GM12878 (cell line): ENCODE measurements at regions not wholly inside any gene's neighbourhood (a gene's known extent, or its start where the extent isn't known, plus 50 kb on each side); places are given as distances from the start of the nearest gene placed in this dataset.

ENCODE experiments used
- ATAC-seq: fragments of 200-7000 bp; cut with Tn5 transposase; 3 replicates; pipeline ENCODE4 v1.9.1; 2020; ENCODE audit warnings: mild to moderate bottlenecking, moderate library complexity
- BruUV-seq: library from RNA; stranded (reverse); fragments of 400-500 nt; replicated peaks from 2 replicates; lab custom pipeline; 2021; lab: Mats Ljungman, UMichigan
- CTCF ChIA-PET: fragments of 300-600 bp; sonication (Branson Sonifier 250); formaldehyde crosslinking; extraction: SDS; loops from one replicate; lab custom pipeline; 2021; ENCODE audit warnings: inconsistent platforms; lab: Yijun Ruan, JAX
- POLR2A ChIA-PET: fragments of 350-600 bp; formaldehyde crosslinking; extraction: SDS; loops from one replicate; lab custom pipeline; 2021; ENCODE audit warnings: inconsistent platforms; lab: Charles Lee
- RAD21 ChIA-PET: fragments of 300-600 bp; sonication (Branson Sonifier 250); formaldehyde crosslinking; loops from one replicate; lab custom pipeline; 2023; ENCODE audit warnings: antibody characterized with exemption; ENCODE audit not compliant: unreplicated experiment; lab: Charles Lee
- SMC1A ChIA-PET: fragments of 300-600 bp; sonication (Branson Sonifier 250); formaldehyde crosslinking; loops from one replicate; lab custom pipeline; 2023; ENCODE audit not compliant: unreplicated experiment, uncharacterized antibody; lab: Charles Lee
- DNase-seq: peaks from one replicate; pipeline ENCODE4 v3.0.0-alpha.2; 2011; ENCODE audit warnings: low read depth, low spot score
- FAIRE-seq: peaks from 3 replicates; lab custom pipeline; 2011; peaks lifted over from hg19 to GRCh38; lab: Jason Lieb, UNC
- H2AFZ ChIP-seq: 2 replicates; pipeline ENCODE4 v1.6.0; 2011; ENCODE audit warnings: low read depth, low read length, control low read depth; ENCODE audit not compliant: control insufficient read depth
- H3K27ac ChIP-seq: 2 replicates; pipeline ENCODE4 v1.5.1; 2011; ENCODE audit warnings: control low read depth; ENCODE audit not compliant: control insufficient read depth, insufficient read depth
- H3K27me3 ChIP-seq, 2 experiments: replicated peaks in 1 of 2; 2 replicates each; pipeline versions ENCODE4 v1.6.0 to v1.6.1; 2011; ENCODE audit warnings: low read length in 1 of 2; ENCODE audit not compliant: control insufficient read depth in 2 of 2, insufficient read depth in 2 of 2
- H3K36me3 ChIP-seq, 2 experiments: 2 replicates each; pipeline ENCODE4 v1.5.1; 2011; ENCODE audit warnings: low read length in 1 of 2; ENCODE audit not compliant: control insufficient read depth in 2 of 2, insufficient read depth in 2 of 2
- H3K4me1 ChIP-seq: 2 replicates; pipeline ENCODE4 v1.6.1; 2011; ENCODE audit warnings: mild to moderate bottlenecking, low read length, moderate library complexity, mixed read lengths; ENCODE audit not compliant: control insufficient read depth, insufficient read depth
- H3K4me2 ChIP-seq: 2 replicates; pipeline ENCODE4 v1.6.0; 2011; ENCODE audit warnings: control low read depth; ENCODE audit not compliant: control insufficient read depth, insufficient read depth
- H3K4me3 ChIP-seq: fragments of 200-600 bp; sonication (generic); 2 replicates; pipeline ENCODE4 v1.5.1; 2016
- H3K79me2 ChIP-seq: 2 replicates; pipeline ENCODE4 v1.6.0; 2011; ENCODE audit warnings: low read length; ENCODE audit not compliant: control insufficient read depth, insufficient read depth
- H3K9ac ChIP-seq: 2 replicates; pipeline ENCODE4 v1.8.0; 2011; ENCODE audit warnings: low read length, control low read depth, mixed read lengths; ENCODE audit not compliant: control insufficient read depth, insufficient read depth
- H3K9me3 ChIP-seq: replicated peaks from 3 replicates; pipeline ENCODE4 v1.5.1; 2011; ENCODE audit warnings: mild to moderate bottlenecking, low read length; ENCODE audit not compliant: control insufficient read depth, insufficient read depth
- H4K20me1 ChIP-seq: 2 replicates; pipeline ENCODE4 v1.6.0; 2011; ENCODE audit not compliant: control insufficient read depth, insufficient read depth
- BACH1 ChIP-seq: fragments of 450-650 bp; IDR thresholded peaks from 2 replicates; pipeline ENCODE4 v1.6.1; 2017; ENCODE audit warnings: mild to moderate bottlenecking, borderline replicate concordance
- PBX3 ChIP-seq: IDR thresholded peaks from 2 replicates; pipeline ENCODE4 v1.6.1; 2011; ENCODE audit warnings: mild to moderate bottlenecking, low read depth, low read length, moderate library complexity; ENCODE audit not compliant: insufficient replicate concordance
- WGBS: methylation state at CpG from one replicate; pipeline ENCODE4 v1.1.6; 2016; ENCODE audit warnings: low lambda C conversion rate; ENCODE audit not compliant: insufficient replicate concordance, insufficient coverage; ENCODE audit errors: missing lambda C conversion rate; 5-methylcytosine and 5-hydroxymethylcytosine counted together
- in situ Hi-C: fragments of 300-500 bp; cut with MboI; formaldehyde crosslinking; loops from 9 replicates; pipeline ENCODE4 v1.14.3; 2018; ENCODE audit warnings: mixed read lengths
- intact Hi-C: fragments of 100-400 bp; cut with micrococcal nuclease; formaldehyde crosslinking; loops from one replicate; pipeline ENCODE4 v1.14.2; 2022; ENCODE audit not compliant: unreplicated experiment
- TF ChIP-seq, protein P1 (sequence below): fragments of 450-650 bp; IDR thresholded peaks from 2 replicates; pipeline ENCODE4 v1.6.1; 2018; ENCODE audit warnings: mild to moderate bottlenecking, low read depth, moderate library complexity; ENCODE audit not compliant: partially characterized antibody
- TF ChIP-seq, protein P2 (sequence below): fragments of 450-650 bp; formaldehyde crosslinking; IDR thresholded peaks from 2 replicates; pipeline ENCODE4 v1.4.0; 2022; ENCODE audit warnings: mild to moderate bottlenecking, moderate library complexity

- H3K79me2 ChIP-seq, result no peaks in the 10 kb centered on the region
- H3K4me1 ChIP-seq, result peaks cover 17% of the 10 kb centered on the region
- ATAC-seq, result no peak
- no TSS peak for BruUV-seq
- RAD21 ChIA-PET, result no interaction called here
- POLR2A ChIA-PET, result no interaction called here
- no peak overlapping the region for H3K4me2 ChIP-seq
- FAIRE-seq, result no peak
- no peaks in the 10 kb centered on the region for H4K20me1 ChIP-seq
- CTCF ChIA-PET, result interaction anchor here (2.1 kb wide), 1 partner anchor 12 kb away, joined by 7 read pairs; no protein-coding TSS in a partner anchor
- SMC1A ChIA-PET, result no interaction called here
- no peak overlapping the region for H3K9ac ChIP-seq
- 88% methylated on average over 2 of the region's 2 CpGs for WGBS
- DNase-seq, result no peak
- TF ChIP-seq, protein P1, sequence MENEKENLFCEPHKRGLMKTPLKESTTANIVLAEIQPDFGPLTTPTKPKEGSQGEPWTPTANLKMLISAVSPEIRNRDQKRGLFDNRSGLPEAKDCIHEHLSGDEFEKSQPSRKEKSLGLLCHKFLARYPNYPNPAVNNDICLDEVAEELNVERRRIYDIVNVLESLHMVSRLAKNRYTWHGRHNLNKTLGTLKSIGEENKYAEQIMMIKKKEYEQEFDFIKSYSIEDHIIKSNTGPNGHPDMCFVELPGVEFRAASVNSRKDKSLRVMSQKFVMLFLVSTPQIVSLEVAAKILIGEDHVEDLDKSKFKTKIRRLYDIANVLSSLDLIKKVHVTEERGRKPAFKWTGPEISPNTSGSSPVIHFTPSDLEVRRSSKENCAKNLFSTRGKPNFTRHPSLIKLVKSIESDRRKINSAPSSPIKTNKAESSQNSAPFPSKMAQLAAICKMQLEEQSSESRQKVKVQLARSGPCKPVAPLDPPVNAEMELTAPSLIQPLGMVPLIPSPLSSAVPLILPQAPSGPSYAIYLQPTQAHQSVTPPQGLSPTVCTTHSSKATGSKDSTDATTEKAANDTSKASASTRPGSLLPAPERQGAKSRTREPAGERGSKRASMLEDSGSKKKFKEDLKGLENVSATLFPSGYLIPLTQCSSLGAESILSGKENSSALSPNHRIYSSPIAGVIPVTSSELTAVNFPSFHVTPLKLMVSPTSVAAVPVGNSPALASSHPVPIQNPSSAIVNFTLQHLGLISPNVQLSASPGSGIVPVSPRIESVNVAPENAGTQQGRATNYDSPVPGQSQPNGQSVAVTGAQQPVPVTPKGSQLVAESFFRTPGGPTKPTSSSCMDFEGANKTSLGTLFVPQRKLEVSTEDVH, result no peak
- no peak for TF ChIP-seq PBX3
- TF ChIP-seq BACH1, result no peak
- TF ChIP-seq, protein P2, sequence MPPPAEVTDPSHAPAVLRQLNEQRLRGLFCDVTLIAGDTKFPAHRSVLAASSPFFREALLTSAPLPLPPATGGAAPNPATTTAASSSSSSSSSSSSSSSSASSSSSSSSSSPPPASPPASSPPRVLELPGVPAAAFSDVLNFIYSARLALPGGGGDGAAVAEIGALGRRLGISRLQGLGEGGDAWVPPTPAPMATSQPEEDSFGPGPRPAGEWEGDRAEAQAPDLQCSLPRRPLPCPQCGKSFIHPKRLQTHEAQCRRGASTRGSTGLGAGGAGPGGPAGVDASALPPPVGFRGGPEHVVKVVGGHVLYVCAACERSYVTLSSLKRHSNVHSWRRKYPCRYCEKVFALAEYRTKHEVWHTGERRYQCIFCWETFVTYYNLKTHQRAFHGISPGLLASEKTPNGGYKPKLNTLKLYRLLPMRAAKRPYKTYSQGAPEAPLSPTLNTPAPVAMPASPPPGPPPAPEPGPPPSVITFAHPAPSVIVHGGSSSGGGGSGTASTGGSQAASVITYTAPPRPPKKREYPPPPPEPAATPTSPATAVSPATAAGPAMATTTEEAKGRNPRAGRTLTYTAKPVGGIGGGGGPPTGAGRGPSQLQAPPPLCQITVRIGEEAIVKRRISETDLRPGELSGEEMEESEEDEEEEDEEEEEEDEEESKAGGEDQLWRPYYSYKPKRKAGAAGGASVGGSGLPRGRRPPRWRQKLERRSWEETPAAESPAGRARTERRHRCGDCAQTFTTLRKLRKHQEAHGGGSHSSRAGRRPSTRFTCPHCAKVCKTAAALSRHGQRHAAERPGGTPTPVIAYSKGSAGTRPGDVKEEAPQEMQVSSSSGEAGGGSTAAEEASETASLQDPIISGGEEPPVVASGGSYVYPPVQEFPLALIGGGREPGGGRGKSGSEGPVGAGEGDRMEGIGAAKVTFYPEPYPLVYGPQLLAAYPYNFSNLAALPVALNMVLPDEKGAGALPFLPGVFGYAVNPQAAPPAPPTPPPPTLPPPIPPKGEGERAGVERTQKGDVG (CRISPR knock-in tag), result no peak
- TF ChIP-seq, all 136 proteins: peak for 0
- no peaks in the 10 kb centered on the region for H3K36me3 ChIP-seq
- no peak overlapping the region for H3K4me3 ChIP-seq
- no peaks in the 10 kb centered on the region; a peak in 2 of 4 replicates for H3K27me3 ChIP-seq
- intact Hi-C loops (no loop called here), in situ Hi-C loops (no loop called here)
- no peak overlapping the region for H3K27ac ChIP-seq
- H2AFZ ChIP-seq, result no peak overlapping the region
- H3K9me3 ChIP-seq, result no peaks in the 10 kb centered on the region
These were observed 51.3 kb upstream of the ACSL3 start for GRCh38 chr2:222809582-222809981.
